ENCODE measurements at regions not wholly inside any gene's neighbourhood (a gene's known extent, or its start where the extent isn't known, plus 50 kb on each side); places are given as distances from the start of the nearest gene placed in this dataset.

DNA sequence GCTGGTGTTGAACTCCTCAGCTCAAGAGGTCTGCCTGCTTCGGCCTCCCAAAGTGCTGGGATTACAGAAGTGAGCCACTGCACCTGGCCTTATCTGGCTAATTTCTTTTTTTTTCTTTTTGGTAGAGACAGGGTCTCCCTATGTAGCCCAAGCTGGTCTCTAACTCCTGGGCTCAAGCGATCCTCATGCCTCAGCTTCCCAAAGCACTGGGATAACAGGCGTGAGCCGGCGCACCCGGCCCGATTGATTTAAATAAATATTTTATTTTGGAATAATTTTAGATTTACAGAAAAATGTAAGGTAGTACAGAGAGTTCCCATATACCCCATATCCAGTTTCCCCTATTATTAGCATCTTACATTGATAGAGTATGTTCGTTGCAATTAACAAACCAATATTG lies 155.0 kb upstream of the MVB12B start:
- TF ChIP-seq POLR2AphosphoS5 (IDR thresholded peaks at IDR 0.05; ENCODE audit: borderline replicate concordance, low read depth, low read length) = no peak
- TF ChIP-seq EZH2 (IDR thresholded peaks at IDR 0.05) = no peak

All from SK-N-MC (cell line).